ENCODE measurements at regions not wholly inside any gene's neighbourhood (a gene's known extent, or its start where the extent isn't known, plus 50 kb on each side); places are given as distances from the start of the nearest gene placed in this dataset.

GRCh38 chr7:115252461-115252860, 330.6 kb downstream of the MDFIC start:
- TF ChIP-seq CTCF (conservative IDR thresholded peaks at IDR 0.05; ENCODE audit: low read length) (no peak), EZH2phosphoT487 (IDR thresholded peaks at IDR 0.05; ENCODE audit: borderline replicate concordance, low read depth, low read length) (no peak)
